ENCODE measurements at regions not wholly inside any gene's neighbourhood (a gene's known extent, or its start where the extent isn't known, plus 50 kb on each side); places are given as distances from the start of the nearest gene placed in this dataset.

DNA sequence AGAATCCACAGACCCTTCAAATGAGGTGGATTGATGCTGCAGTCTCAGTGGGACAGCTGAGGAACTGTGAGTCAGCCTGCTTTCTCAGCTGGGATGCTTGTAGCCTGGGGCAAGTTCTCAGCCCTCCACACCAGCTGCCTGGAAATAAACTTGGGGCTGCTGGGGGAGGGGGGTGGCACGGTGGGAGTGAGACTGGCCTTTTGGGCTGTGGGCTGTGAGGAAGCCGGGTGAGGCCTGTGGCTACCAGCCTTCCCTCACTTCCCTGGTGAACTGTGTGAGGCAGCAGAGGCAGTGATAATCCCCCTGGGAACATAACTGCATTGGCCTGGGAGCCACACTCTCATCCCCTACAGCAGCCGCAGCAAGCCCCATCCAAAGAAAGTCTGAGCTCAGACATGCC is 114.5 kb upstream of the GUCY1A1 start:
- no peak for DNase-seq

GRCh38 chr4:155548173-155548572 is 118.5 kb upstream of the GUCY1A1 start:
- DNase-seq: no peak

GRCh38 chr4:155546451-155546850 is 120.2 kb upstream of the GUCY1A1 start:
- DNase-seq: no peak

DNA sequence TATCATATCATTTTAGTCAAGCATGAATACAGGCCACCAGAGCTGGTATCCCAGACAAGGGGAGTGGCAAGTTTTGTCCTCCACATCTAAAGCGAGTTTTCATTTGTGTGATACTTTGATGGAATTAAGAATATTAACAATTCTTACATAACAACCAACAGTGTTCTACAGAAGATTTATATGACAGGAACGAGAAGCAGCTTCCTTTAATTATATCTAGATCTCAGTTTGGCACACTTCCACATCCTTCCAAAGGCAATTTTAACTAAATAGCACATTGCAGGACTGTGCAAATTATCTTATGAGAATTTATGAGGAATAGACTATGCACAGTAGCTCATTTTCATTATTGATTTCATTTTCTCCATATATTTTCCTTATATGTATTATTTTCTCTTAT is 121.2 kb upstream of the GUCY1A1 start:
- no peak for DNase-seq

DNA sequence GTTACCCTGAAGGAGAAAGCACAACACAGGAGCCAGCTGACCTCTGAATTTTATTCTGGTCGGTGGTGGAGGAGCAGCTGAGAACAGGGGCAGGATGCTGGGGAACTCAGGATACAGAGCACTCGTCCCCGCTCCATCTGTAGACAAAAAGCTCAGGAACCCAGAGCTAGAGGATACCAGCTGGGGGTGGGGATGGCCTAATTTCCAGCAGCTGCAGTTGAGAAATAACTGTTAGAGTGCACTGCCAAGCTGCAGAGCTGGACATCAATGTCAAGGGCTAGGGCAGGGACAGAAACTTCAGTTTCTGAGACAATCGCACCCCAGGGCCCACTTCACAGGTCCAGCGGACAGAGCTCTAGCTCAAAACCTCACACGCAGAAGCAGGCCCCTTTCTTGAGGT is 122.1 kb upstream of the GUCY1A1 start:
- no peak for DNase-seq

- DNase-seq: no peak
Measured at GRCh38 chr4:155543126-155543765, 123.4 kb upstream of the GUCY1A1 start.

GRCh38 chr4:155542415-155542814 is 124.2 kb upstream of the GUCY1A1 start:
- no peak for DNase-seq

DNA sequence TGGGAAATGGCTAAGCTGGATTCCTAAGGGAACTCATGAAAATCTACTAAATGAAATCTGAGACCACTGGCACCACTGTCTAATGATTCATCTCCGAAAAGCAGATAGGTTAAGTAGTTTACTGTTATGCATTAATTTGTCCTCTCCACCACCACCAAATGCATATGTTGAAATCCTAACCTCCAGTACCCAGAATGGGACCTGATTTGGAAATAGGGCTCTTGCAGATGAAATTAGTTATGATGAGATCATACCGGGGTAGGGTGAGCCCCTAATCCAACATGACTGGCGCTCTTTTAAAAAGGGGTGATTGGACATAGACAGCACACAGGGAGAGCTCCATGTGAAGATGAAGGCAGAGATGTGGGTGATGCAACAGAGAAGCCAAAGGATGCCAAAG is 124.9 kb upstream of the GUCY1A1 start:
- DNase-seq: no peak

DNA sequence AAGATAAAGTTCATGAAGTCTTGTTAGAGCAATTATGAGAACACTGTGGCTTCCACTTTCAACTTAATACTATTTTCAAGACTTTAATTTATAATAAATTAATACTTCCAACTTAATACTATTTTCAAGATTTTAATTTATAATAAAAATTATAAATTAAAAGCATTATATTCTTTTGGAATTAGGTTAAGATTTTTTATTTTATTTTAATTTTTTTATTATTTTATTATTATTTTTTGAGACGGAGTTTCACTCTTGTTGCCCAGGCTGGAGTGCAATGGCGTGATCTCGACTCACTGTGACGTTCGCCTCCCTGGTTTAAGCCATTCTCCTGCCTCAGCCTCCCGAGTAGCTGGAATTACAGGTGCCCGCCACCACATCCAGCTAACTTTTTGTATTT is 126.0 kb upstream of the GUCY1A1 start:
- DNase-seq: no peak

DNA sequence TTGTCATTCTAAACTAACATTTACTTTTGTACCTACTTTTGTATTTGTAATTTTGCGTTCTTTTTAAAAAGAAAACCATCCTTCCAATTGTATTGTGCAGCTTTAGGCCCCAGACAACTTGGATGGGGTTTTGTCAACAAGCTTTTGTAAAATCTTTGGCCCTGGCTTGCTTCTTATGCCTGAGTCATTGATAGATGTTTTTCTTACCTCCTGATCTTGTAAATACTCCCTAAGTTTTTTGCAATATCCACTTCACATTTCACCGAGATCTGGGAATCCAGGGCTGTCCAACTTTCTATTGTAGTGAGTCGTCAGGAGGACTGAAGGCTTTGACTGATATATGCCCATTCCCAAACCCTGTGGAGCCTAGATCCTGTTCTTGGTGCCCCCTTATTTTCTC is 126.9 kb upstream of the GUCY1A1 start:
- DNase-seq: no peak

DNA sequence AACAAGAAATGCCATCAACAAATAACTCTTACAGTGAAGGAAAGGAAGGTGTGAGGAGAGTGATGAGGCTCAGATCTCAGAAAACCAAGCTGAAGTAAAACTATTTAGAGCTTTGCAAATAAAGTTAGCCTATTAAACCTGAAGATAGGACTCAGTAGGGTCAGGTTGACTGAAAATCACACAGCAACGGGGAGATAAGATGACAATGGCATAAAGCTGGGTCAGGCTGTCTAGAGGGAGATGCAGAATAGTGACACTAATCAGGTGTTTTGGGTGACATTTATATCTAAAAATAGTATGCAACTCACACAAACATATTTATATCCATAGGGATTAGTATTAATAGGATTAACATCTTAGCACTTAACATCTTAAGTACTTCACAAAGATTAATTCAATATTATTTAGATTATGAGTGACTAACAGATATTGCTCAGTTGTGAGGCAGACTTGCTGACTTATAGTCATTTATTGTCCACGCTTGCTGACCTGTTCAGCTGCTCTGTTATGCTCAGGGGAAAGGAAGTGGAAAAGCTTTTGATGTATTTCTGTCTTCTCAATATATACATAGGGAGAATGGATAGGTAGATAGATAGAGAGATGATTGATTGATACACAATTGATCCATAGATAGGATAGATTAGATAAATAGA is 130.7 kb upstream of the GUCY1A1 start:
- no peak for DNase-seq

DNA sequence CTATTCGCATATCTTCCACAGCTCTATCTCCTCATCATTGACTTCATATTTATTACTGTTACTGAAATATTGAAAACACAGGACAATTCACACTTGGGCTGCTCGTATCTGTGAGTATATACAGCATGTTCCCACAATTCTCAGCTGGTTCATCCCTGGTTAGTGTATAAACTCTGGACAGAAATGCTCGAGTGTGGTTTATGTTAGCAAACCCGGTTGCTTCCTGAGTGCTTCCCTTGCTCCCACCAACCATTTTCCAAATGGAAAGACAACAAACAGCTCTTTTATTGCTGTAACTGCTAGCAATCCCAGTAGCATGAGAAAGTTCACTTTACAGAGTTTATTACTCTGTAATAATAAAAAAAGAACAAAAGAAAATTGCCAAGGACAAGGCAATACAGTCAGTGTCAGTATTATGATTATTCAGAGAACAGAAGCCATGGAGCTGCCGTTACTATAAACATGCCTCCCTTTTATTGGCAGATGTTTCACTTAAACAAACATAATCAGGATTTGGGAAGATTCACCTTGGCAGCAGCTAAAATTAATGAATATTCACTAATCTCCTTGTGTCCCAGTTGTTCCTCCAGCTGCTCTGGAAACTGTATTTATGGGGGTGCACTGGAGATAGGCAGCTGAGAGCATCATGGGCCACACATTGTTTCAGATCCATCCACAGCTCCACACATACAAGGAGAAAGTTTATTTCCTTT is 134.1 kb upstream of the GUCY1A1 start:
- DNase-seq: no peak

GRCh38 chr4:155530857-155531256 is 135.8 kb upstream of the GUCY1A1 start:
- DNase-seq: no peak

DNA sequence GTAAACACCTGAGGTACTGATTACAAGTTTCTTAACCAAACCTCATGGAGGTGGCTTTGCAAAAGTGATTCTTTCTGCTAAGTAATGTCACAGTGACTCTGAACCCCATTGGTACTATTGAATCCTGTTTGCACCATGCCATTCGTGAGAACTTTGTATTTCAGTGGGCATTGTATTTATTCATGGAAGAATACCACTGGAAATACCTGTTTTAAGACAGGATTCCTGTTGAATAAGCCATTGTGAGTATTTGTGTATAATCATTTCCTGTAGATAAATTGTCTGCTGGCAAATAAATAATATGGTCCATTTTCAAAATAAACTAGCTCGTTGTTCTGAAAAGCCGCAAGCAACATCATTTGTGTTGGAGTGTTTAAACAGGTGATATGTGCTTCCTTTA is 136.4 kb upstream of the GUCY1A1 start:
- no peak for DNase-seq

GRCh38 chr4:155529716-155530115 is 136.9 kb upstream of the GUCY1A1 start:
- DNase-seq: no peak

DNA sequence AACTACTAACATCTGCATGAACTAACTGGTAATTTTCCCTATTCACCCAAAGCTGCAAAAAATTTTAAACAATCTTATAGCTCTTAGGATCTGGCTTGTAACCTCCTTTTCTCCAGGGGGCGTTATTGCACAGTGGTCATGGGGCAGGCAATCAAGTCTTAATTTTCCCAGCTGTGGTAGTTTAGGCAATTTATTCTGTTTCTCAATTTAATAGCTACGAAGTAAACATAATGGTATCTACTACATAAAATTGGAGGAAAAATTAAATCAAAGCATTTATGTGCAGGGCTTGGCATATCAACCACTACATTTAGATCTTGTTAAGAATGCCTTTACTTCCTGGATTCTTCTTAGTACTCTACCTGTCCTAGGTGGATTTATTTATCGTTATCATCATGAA is 137.4 kb upstream of the GUCY1A1 start:
- DNase-seq: no peak

DNA sequence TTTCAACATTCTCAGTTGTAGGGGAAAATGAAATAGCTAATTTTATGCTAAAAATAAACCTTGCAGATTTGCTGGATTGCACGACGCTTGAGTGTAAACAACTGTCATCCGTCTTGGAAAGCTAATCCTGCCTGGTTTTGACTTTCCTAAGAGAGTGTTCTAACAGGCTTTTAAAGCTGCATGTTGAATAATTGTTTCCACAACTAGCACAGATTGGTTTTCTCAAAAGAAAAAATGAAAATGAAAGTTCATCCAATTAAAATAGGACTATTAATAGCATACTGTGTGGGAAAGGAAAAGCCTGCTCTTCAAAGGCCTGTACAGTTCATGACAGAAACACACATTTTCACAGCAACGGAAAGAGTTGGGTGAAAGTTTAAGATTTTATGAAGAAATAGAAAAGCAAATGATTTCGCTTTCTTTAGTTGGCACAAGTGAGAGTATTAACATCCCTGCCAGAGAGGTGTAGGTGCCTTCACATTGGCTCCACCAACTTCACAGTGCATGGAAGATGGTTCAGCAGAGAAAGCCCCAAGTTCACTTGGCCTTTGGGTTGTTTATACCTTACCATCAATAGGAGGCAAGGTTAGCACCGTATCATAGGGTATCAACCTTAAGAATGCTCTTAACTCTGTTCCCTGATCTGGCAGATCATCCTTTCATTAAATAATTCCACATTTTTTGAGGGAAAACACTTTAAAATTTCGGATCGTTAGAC is 140.0 kb upstream of the GUCY1A1 start:
- DNase-seq: no peak

DNA sequence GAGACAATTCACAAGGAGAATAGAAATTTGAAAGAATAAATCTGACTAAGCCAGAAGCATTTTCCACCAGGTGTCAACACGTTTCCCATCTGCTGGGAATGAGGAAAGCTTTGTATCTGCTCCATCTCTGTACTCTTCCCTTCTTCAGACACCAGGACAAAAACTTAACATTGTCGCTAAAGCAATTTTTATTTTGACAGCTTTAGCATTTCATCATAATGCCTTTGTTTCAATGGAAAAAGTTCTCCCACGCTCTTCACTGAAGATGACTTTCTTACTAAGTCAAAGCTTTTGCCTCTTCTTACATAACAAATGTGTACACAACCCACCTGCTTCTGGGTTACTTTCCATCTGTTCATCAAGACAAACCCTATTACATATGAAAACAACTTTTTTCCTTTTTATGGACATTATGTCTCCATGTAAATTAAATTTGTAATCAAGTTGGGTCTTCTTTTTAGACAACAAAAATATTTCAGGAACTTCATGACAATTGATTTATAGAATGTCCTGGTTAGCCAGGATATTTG is 141.7 kb upstream of the GUCY1A1 start:
- DNase-seq: no peak

DNA sequence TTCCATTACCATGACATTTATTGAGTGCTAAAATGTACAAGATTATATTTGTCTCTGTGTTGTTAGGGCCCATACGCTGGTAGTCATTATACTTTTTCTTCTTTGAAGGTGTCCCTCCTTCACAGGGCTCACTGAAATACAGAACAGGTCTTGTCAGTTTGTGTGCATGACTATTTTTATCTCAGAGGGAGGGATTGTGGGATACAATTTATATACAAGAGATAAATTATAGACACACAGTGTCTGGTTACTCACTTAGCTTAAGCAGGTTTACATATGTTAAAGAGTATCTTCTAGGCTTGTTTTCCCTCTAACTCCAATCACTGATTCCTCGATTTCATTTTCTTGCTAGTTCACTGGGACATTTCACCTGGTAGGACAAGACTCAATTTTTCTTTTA is 143.3 kb upstream of the GUCY1A1 start:
- DNase-seq: no peak

GRCh38 chr4:155522201-155522600 is 144.4 kb upstream of the GUCY1A1 start:
- no peak for DNase-seq

DNA sequence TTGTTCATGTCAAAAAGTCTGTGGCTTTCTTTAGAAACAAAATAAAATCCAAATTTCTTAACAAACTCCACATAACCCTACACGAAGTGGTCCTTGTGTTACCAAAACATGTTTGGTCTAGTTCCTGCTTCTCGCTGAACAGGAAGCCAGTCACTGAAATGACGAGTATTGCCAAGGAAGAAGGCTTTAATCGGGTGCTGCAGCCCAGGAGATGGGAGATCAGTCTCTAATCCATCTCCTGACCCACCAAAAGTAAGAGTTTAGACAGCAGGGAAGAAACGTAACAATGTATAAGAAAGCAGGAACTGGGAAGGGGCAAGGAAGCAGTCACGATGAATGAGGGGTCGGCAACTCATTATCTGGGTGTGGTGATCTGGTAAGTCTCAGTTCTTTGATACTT is 144.6 kb upstream of the MAP9 start:
- DNase-seq: no peak

DNA sequence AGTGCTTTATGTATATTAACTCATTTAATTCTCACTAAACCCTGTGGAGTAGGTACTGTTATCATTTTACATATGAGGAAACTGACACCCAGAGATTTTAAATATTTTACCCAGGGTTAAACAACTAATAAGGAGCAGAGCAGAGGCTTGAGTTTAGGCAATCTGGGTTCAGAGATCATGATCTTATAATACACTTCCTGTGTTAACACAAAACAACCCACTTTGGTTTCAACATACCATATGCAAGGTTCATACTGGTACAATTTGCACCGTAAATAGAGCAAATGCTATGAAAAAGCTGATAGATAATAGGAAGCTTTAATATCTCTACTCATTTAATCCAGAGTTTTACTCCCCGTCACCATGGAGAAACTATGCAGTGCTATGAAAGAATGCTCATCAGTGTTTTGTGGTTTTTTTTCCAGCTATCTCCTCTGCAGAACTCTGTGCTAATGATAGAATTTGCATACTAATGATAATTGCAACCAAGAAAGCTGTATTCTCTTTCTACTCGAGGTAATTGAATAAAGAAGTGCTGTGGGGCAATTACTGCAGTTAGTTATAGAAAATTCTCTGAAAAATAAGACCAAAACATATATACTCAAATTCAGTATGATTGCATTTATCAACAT is 138.8 kb upstream of the MAP9 start:
- DNase-seq: no peak

- no peak for DNase-seq
Measured at GRCh38 chr4:155514628-155515027, 137.9 kb upstream of the MAP9 start.

Measured in activated CD4-positive, alpha-beta T cell treated with anti-CD3 and anti-CD28 coated beads, Interleukin-2, amount 50 U/mL, for 4 hours (primary cell).